ENCODE measurements at regions not wholly inside any gene's neighbourhood (a gene's known extent, or its start where the extent isn't known, plus 50 kb on each side); places are given as distances from the start of the nearest gene placed in this dataset.

GRCh38 chr17:54781389-54781788 is 119.3 kb upstream of the TOM1L1 start:
- 69% methylated on average over 3 of the region's 3 CpGs for WGBS
- DNase-seq (ENCODE audit: low spot score): no peak
- H3K9me3 ChIP-seq (ENCODE audit: control insufficient read depth in 4 of 4, low read length in 3 of 4): no peaks in the 10 kb centered on the region
- no peaks in the 10 kb centered on the region for H3K27me3 ChIP-seq (ENCODE audit: control insufficient read depth in 4 of 4, insufficient read depth in 4 of 4, low read length in 3 of 4)
- H3K9ac ChIP-seq (ENCODE audit: low read depth in 1 of 2, low read length in 2 of 2): no peak overlapping the region
- no peaks in the 10 kb centered on the region for H3K4me1 ChIP-seq (ENCODE audit: control insufficient read depth in 4 of 4, insufficient read depth in 4 of 4, low read length in 3 of 4)
- no peak for TF ChIP-seq HNF4G (IDR thresholded peaks at IDR 0.05)
- no peak for TF ChIP-seq CTCF (IDR thresholded peaks at IDR 0.05; ENCODE audit: low read depth, low read length, missing input control)
- no peak for TF ChIP-seq YY1 (IDR thresholded peaks at IDR 0.05)
- TF ChIP-seq SP1 (IDR thresholded peaks at IDR 0.05): no peak
- no peak for TF ChIP-seq RAD21 (IDR thresholded peaks at IDR 0.05)
- TF ChIP-seq GABPA (IDR thresholded peaks at IDR 0.05 in 1 of 2, conservative IDR thresholded peaks at IDR 0.05 in 1 of 2): no peak
- TF ChIP-seq REST (IDR thresholded peaks at IDR 0.05): no peak
- no peak for TF ChIP-seq EGR1 (IDR thresholded peaks at IDR 0.05; ENCODE audit: low read depth in 2 of 2)
- no peak for TF ChIP-seq TAF1 (conservative IDR thresholded peaks at IDR 0.05)
- TF ChIP-seq RXRA (IDR thresholded peaks at IDR 0.05): no peak
- TF ChIP-seq ZBTB33 (IDR thresholded peaks at IDR 0.05): no peak
- TF ChIP-seq NR2F2 (IDR thresholded peaks at IDR 0.05): no peak
- no peak for TF ChIP-seq FOXA2 (IDR thresholded peaks at IDR 0.05)
- TF ChIP-seq ATF3 (IDR thresholded peaks at IDR 0.05): no peak
- TF ChIP-seq MAX (IDR thresholded peaks at IDR 0.05): no peak
- no peak for TF ChIP-seq JUND (IDR thresholded peaks at IDR 0.05)
- TF ChIP-seq FOXA1 (IDR thresholded peaks at IDR 0.05): no peak
- no peak for TF ChIP-seq HNF4A (conservative IDR thresholded peaks at IDR 0.05)
- H3K27ac ChIP-seq (ENCODE audit: low read depth in 1 of 2, low read length in 2 of 2): no peak overlapping the region
- H3K36me3 ChIP-seq (ENCODE audit: control insufficient read depth in 4 of 4, insufficient read depth in 3 of 4, low read depth in 1 of 4, low read length in 3 of 4): no peaks in the 10 kb centered on the region
- H3K4me3 ChIP-seq (ENCODE audit: low read depth in 1 of 3, low read length in 3 of 3): no peak overlapping the region

All from liver (tissue), 8 donors.